Esophagus muscularis mucosa (tissue), 4 donors: ENCODE measurements at regions not wholly inside any gene's neighbourhood (a gene's known extent, or its start where the extent isn't known, plus 50 kb on each side); places are given as distances from the start of the nearest gene placed in this dataset.

Experiments
- DNase-seq: peaks from one replicate; pipeline ENCODE4 v3.0.0-alpha.2; 2017; ENCODE audit errors: extremely low spot score
- H3K27ac ChIP-seq, 4 donors: fragments of 200-600 bp; sonication (generic); replicated peaks in 1 of 4; 1 replicate in 3 of 4; 2 replicates in 1 of 4; pipeline ENCODE4 v1.5.1; 2016 to 2019; ENCODE audit warnings: mild to moderate bottlenecking in 1 of 4
- H3K27me3 ChIP-seq, 4 donors: fragments of 200-600 bp; sonication (generic); one replicate each; pipeline versions ENCODE4 v1.5.1 to v1.6.0; 2016 to 2019
- H3K36me3 ChIP-seq, 4 donors: fragments of 200-600 bp; sonication (generic); one replicate each; pipeline ENCODE4 v1.5.1; 2016 to 2019
- H3K4me1 ChIP-seq, 4 donors: fragments of 200-600 bp; sonication (generic); one replicate each; pipeline ENCODE4 v1.5.1; 2016 to 2019
- H3K4me3 ChIP-seq, 4 donors: fragments of 200-600 bp; sonication (generic); 1 replicate in 2 of 4; 2 replicates in 2 of 4; pipeline ENCODE4 v1.5.1; 2016 to 2019; ENCODE audit warnings: mild to moderate bottlenecking in 4 of 4, moderate library complexity in 1 of 4
- H3K9me3 ChIP-seq, 4 donors: fragments of 200-600 bp; sonication (generic); 1 replicate in 3 of 4; 2 replicates in 1 of 4; pipeline ENCODE4 v1.5.1; 2016 to 2019
- CTCF ChIP-seq, 3 experiments: fragments of 200-600 bp in 2 of 3; fragments of 450-650 bp in 1 of 3; sonication (generic) in 2 of 3; IDR thresholded peaks; one replicate each; pipeline ENCODE4 v1.5.1; 2017 to 2019; ENCODE audit warnings: antibody characterized with exemption in 3 of 3, mild to moderate bottlenecking in 2 of 3, moderate library complexity in 1 of 3
- EP300 ChIP-seq: sonication (generic); formaldehyde crosslinking; IDR thresholded peaks from one replicate; pipeline ENCODE4 v1.6.1; 2017; ENCODE audit warnings: antibody characterized with exemption
- POLR2A ChIP-seq: fragments of 450-650 bp; IDR thresholded peaks from one replicate; pipeline ENCODE4 v1.6.1; 2017; ENCODE audit warnings: antibody characterized with exemption, moderate library complexity, mild to moderate bottlenecking, low read depth
- POLR2AphosphoS5 ChIP-seq, 2 donors: sonication (generic); formaldehyde crosslinking; IDR thresholded peaks; one replicate each; pipeline ENCODE4 v1.6.1; 2017; ENCODE audit warnings: antibody characterized with exemption in 2 of 2
- WGBS: methylation state at CpG from one replicate; pipeline ENCODE4 v1.1.5; 2018; 5-methylcytosine and 5-hydroxymethylcytosine counted together
- intact Hi-C: fragments of 100-400 bp; cut with DNase I; formaldehyde crosslinking; loops from one replicate; pipeline ENCODE4 v1.15.1; 2023

DNA sequence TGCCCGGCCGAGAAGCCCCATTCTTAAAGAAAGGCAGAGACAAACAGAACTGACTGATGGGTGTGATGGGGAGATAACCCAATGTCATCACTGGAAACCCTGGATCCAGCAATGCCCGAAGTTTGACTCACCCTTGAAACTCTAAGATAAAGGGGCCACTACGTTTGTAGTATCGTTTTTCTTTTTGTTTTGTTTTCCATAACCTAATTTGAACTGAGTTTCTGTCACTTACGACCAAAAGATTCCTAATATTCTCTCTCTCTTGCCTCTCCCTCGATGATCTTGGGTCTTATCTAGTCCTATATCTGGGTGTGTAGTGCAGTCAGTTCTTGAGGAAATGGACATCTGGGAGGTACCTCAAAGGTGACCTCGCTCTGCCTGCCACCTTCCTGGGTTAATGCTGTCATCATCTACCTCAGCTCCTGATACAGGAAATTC lies 57.8 kb upstream of the ID3 start:
- DNase-seq, result no peak
- intact Hi-C loops, result no loop called here
- peaks cover 0 to 5% (median 0%) of the 10 kb centered on the region in 4 donors for H3K27me3 ChIP-seq
- peaks cover 4 to 29% (median 10%) of the 10 kb centered on the region in 4 donors for H3K4me1 ChIP-seq
- H3K36me3 ChIP-seq, result no peaks in the 10 kb centered on the region
- no peak overlapping the region for H3K27ac ChIP-seq
- no peaks in the 10 kb centered on the region for H3K9me3 ChIP-seq
- 78% methylated on average over 8 of the region's 8 CpGs for WGBS
- no peak overlapping the region for H3K4me3 ChIP-seq
- no peak for TF ChIP-seq EP300
- no peak for TF ChIP-seq POLR2A
- no peak for TF ChIP-seq POLR2AphosphoS5 (IDR thresholded peaks at IDR 0.05)
- TF ChIP-seq CTCF (IDR thresholded peaks at IDR 0.05), result no peak

DNA sequence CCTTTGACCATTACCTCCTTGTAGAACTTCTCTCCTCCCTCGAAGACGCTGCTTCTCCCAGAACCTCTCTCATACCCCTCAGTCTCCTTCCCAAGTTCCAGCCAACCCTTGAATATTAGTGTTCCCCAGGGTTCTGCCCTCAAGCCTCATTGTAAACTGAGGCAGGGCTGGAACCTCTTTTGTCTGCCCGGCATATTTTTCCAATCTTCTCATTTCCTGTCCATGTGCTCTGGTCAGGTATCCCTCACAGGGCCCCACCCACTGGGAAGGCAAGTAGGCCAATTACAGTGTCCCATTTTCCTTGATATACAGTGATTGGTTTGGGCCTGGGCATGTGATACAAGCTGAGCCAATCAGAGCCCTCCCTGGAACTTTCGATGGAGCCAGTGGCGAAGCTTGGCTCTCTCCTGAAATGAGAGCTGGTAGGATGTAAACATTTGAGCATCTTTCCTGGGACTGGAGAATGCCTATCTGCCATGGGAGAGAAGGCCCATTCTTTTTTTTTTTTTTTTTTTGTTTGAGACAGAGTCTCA lies 57.1 kb upstream of the ID3 start:
- no peak overlapping the region for H3K27ac ChIP-seq
- H3K36me3 ChIP-seq, result no peaks in the 10 kb centered on the region
- intact Hi-C loops, result no loop called here
- 95% methylated on average over 5 of the region's 5 CpGs for WGBS
- DNase-seq, result no peak
- H3K27me3 ChIP-seq, result peaks cover 0 to 5% (median 0%) of the 10 kb centered on the region in 4 donors
- H3K9me3 ChIP-seq, result no peaks in the 10 kb centered on the region
- H3K4me3 ChIP-seq, result no peak overlapping the region
- TF ChIP-seq CTCF (IDR thresholded peaks at IDR 0.05) (no peak), POLR2A (no peak), EP300 (no peak), POLR2AphosphoS5 (IDR thresholded peaks at IDR 0.05) (no peak)
- H3K4me1 ChIP-seq, result peaks cover 4 to 22% (median 10%) of the 10 kb centered on the region in 4 donors

GRCh38 chr1:23615852-23616251 lies 56.6 kb upstream of the ID3 start:
- TF ChIP-seq POLR2A (no peak), EP300 (no peak), CTCF (IDR thresholded peaks at IDR 0.05) (no peak), POLR2AphosphoS5 (IDR thresholded peaks at IDR 0.05) (no peak)
- Histone ChIP-seq H3K4me1 (peaks cover 4 to 16% (median 10%) of the 10 kb centered on the region in 4 donors), H3K4me3 (no peak overlapping the region), H3K36me3 (no peaks in the 10 kb centered on the region), H3K27me3 (peaks cover 0 to 5% (median 0%) of the 10 kb centered on the region in 4 donors), H3K9me3 (no peaks in the 10 kb centered on the region), H3K27ac (no peak overlapping the region)
- no peak for DNase-seq
- intact Hi-C loops, result no loop called here
- WGBS, result 78% methylated on average over 3 of the region's 3 CpGs

DNA sequence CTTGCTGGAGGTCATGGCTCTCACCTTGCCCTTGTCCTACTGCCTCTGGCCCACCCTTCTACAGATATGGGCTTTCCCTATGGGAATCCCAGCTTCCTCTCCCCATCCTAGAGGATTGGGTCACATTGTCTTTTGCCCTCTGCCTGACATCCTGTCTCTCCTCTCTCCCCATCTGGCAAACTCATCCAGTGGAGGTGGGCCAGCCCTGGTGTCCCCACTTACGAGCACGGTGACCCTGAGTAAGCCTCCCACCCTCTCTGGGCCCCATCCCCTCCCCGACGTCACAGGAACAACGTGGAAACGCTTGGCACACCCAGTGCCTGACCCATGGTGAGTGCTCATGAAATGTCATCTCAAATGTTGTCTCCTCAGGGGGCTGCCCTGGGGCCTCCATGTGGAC lies 56.1 kb upstream of the ID3 start:
- intact Hi-C loops, result no loop called here
- Histone ChIP-seq H3K4me3 (no peak overlapping the region), H3K27ac (no peak overlapping the region), H3K27me3 (peaks cover 0 to 4% (median 0%) of the 10 kb centered on the region in 4 donors), H3K36me3 (no peaks in the 10 kb centered on the region), H3K4me1 (peaks cover 4 to 12% (median 10%) of the 10 kb centered on the region in 4 donors), H3K9me3 (no peaks in the 10 kb centered on the region)
- 62% methylated on average over 3 of the region's 6 CpGs for WGBS
- no peak for DNase-seq
- TF ChIP-seq CTCF (IDR thresholded peaks at IDR 0.05) (no peak), POLR2AphosphoS5 (IDR thresholded peaks at IDR 0.05) (no peak), POLR2A (no peak), EP300 (no peak)
